ENCODE measurements at regions not wholly inside any gene's neighbourhood (a gene's known extent, or its start where the extent isn't known, plus 50 kb on each side); places are given as distances from the start of the nearest gene placed in this dataset.

DNA sequence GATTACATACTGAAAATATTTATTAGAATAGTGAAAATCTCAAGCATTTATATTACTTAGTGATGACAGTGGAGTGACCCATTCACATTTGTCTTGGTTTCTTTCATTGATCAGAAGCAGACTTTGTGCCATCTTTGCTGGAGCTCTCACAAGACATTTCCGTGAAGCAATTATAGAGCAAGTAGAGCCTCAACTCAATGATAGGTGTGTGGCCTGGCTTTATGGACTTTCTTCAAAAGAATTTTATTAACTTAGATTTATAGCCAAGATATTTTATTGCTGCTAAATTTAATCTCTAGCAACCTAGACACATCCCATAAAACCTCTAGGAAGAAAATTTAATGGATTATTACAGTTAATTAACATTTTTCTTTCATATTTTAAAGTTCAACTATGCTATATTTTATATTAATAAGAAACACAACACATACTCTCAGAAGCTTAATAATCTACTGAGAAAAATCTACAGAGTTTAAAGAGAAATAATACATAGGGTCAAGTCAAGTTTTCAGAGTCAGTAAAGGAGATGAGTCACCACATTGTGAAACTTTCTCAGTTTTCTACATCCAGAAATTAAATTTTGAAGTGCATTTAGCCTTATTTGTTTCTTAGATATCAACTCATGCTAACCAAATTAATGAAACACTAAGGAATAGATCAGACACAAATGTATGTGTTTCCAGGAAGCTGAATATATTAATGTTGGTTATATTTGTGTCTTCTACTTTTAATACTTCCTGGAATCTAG, 160.5 kb downstream of the LACC1 start:
- Mint-ChIP-seq H3K27ac (no peak overlapping the region), H3K4me1 (peaks cover 7 to 10% of the 10 kb centered on the region in 2 experiments), H3K27me3 (ENCODE audit: low read depth) (no peaks in the 10 kb centered on the region), H3K4me3 (no peak overlapping the region), H3K9me3 (peaks cover 3 to 4% of the 10 kb centered on the region in 2 experiments; a peak in 2 of 5 replicates), H3K36me3 (ENCODE audit: insufficient read depth in 1 of 3, low read depth in 3 of 3) (no peaks in the 10 kb centered on the region)
- no peak overlapping the region for H3K9ac ChIP-seq (ENCODE audit: extremely low read depth, insufficient read length, low read length)
- DNase-seq, result no peak
- H4K91ac ChIP-seq (ENCODE audit: insufficient read length, low read depth, low read length), result no peak overlapping the region
- H3K23me2 ChIP-seq (ENCODE audit: insufficient read length, low read depth, low read length, poor library complexity, severe bottlenecking), result no peaks in the 10 kb centered on the region
- H3K79me1 ChIP-seq (ENCODE audit: insufficient read depth, low read depth, low read length, poor library complexity, severe bottlenecking), result no peaks in the 10 kb centered on the region
- H3K23ac ChIP-seq (ENCODE audit: insufficient read length, low read depth, low read length), result no peak overlapping the region
- no peak overlapping the region for H2BK12ac ChIP-seq (ENCODE audit: insufficient read length, low read depth, low read length)
- H2BK120ac ChIP-seq (ENCODE audit: low read depth, low read length, poor library complexity, severe bottlenecking), result no peak overlapping the region
- H3K4me1 ChIP-seq (ENCODE audit: insufficient read depth, low read length), result no peaks in the 10 kb centered on the region
- no peak overlapping the region for H2BK20ac ChIP-seq (ENCODE audit: low read depth, low read length, poor library complexity, severe bottlenecking)
- WGBS (ENCODE audit: extremely low coverage, insufficient read length, low lambda C conversion rate), result no CpG with 5 or more reads among the region's 1 CpG
- H3K4ac ChIP-seq (ENCODE audit: low read depth, low read length), result no peak overlapping the region
- no peak overlapping the region for H3K56ac ChIP-seq (ENCODE audit: insufficient read length, low read depth, low read length)
- no peak overlapping the region for H3T11ph ChIP-seq (ENCODE audit: low read length)
- no peak overlapping the region for H4K5ac ChIP-seq (ENCODE audit: insufficient read length, low read depth, low read length)
- H3K4me2 ChIP-seq (ENCODE audit: insufficient read depth, insufficient read length, low read length), result no peak overlapping the region
- no peaks in the 10 kb centered on the region for H3K9me3 ChIP-seq (ENCODE audit: control insufficient read depth, low read depth, low read length)
- no peak overlapping the region for H2AFZ ChIP-seq (ENCODE audit: low read length)
- TF ChIP-seq, protein P1, sequence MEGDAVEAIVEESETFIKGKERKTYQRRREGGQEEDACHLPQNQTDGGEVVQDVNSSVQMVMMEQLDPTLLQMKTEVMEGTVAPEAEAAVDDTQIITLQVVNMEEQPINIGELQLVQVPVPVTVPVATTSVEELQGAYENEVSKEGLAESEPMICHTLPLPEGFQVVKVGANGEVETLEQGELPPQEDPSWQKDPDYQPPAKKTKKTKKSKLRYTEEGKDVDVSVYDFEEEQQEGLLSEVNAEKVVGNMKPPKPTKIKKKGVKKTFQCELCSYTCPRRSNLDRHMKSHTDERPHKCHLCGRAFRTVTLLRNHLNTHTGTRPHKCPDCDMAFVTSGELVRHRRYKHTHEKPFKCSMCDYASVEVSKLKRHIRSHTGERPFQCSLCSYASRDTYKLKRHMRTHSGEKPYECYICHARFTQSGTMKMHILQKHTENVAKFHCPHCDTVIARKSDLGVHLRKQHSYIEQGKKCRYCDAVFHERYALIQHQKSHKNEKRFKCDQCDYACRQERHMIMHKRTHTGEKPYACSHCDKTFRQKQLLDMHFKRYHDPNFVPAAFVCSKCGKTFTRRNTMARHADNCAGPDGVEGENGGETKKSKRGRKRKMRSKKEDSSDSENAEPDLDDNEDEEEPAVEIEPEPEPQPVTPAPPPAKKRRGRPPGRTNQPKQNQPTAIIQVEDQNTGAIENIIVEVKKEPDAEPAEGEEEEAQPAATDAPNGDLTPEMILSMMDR (conservative IDR thresholded peaks at IDR 0.05), result no peak
- no peaks in the 10 kb centered on the region for H3K79me2 ChIP-seq (ENCODE audit: insufficient read depth, low read length)
- H4K20me1 ChIP-seq (ENCODE audit: control insufficient read depth, insufficient read depth, insufficient read length), result no peaks in the 10 kb centered on the region
- H4K8ac ChIP-seq (replicated peaks; ENCODE audit: insufficient read length, low read depth, low read length), result no peak overlapping the region
- H3K27me3 ChIP-seq (ENCODE audit: insufficient read depth, low read length), result no peaks in the 10 kb centered on the region
- no peak overlapping the region for H2BK5ac ChIP-seq (ENCODE audit: insufficient read length, low read length)
- H3K18ac ChIP-seq (ENCODE audit: insufficient read length, low read depth, low read length), result no peak overlapping the region
- H3K27ac ChIP-seq (ENCODE audit: insufficient read length, low read depth, low read length), result no peak overlapping the region
- no peak overlapping the region for H2AK5ac ChIP-seq (ENCODE audit: insufficient read length, low read length)
- H2BK15ac ChIP-seq (ENCODE audit: low read depth, low read length), result no peak overlapping the region
- no peak overlapping the region for H3K14ac ChIP-seq (ENCODE audit: insufficient read depth, low read length)

Measured in H9 (cell line).